ENCODE measurements at regions not wholly inside any gene's neighbourhood (a gene's known extent, or its start where the extent isn't known, plus 50 kb on each side); places are given as distances from the start of the nearest gene placed in this dataset.
"Not testable (repeated sequence)": the region's sequence is repeated elsewhere in the genome, so short reads cannot be mapped to it uniquely, and the experiment has no call there.

DNA sequence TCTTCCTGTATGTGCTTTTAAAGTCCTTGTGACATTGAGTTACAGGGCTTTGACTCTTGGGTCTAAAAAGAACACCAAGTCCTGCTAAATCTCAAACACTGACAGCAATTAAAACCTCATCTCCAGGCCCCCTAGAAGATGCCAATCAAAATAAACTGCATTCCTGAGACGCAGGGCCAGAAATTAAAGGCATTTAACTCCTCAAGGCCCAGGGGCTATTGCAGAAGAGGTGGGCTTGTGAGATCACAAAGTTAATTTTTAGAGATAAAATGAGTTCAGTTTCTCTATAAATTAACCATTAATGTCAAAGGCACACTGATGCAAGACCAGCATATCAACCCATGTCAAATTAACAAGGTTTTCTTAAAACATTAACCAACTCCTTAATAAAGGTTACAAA is 145.6 kb upstream of the CARMIL1 start:
- Histone ChIP-seq H3K4me3 (ENCODE audit: insufficient read length, low read depth) (no peak overlapping the region), H3K4me1 (ENCODE audit: insufficient read depth, insufficient read length) (no peaks in the 10 kb centered on the region), H3K36me3 (ENCODE audit: insufficient read depth, insufficient read length, low read length) (no peaks in the 10 kb centered on the region), H3K9ac (ENCODE audit: insufficient read length, low read depth) (no peak overlapping the region), H3K9me3 (ENCODE audit: insufficient read depth, low read length) (peaks cover 28% of the 10 kb centered on the region), H3K27me3 (ENCODE audit: insufficient read depth, insufficient read length) (no peaks in the 10 kb centered on the region)
- TF ChIP-seq ZNF274 (IDR thresholded peaks at IDR 0.05; ENCODE audit: low read depth, low read length) (no peak), YY1 (IDR thresholded peaks at IDR 0.05; ENCODE audit: insufficient read depth, insufficient read length) (no peak), SUZ12 (IDR thresholded peaks at IDR 0.05; ENCODE audit: extremely low read depth, insufficient read depth, insufficient read length) (no peak)
- DNase-seq (ENCODE audit: low read depth, low spot score): no peak

- peaks cover 28% of the 10 kb centered on the region for H3K9me3 ChIP-seq (ENCODE audit: insufficient read depth, low read length)
- H3K4me1 ChIP-seq (ENCODE audit: insufficient read depth, insufficient read length): no peaks in the 10 kb centered on the region
- TF ChIP-seq SUZ12 (IDR thresholded peaks at IDR 0.05; ENCODE audit: extremely low read depth, insufficient read depth, insufficient read length) (no peak), YY1 (IDR thresholded peaks at IDR 0.05; ENCODE audit: insufficient read depth, insufficient read length) (no peak), ZNF274 (IDR thresholded peaks at IDR 0.05; ENCODE audit: low read depth, low read length) (no peak)
- H3K36me3 ChIP-seq (ENCODE audit: insufficient read depth, insufficient read length, low read length): no peaks in the 10 kb centered on the region
- no peaks in the 10 kb centered on the region for H3K27me3 ChIP-seq (ENCODE audit: insufficient read depth, insufficient read length)
- no peak overlapping the region for H3K4me3 ChIP-seq (ENCODE audit: insufficient read length, low read depth)
- DNase-seq (ENCODE audit: low read depth, low spot score): no peak
- no peak overlapping the region for H3K9ac ChIP-seq (ENCODE audit: insufficient read length, low read depth)
Observed at GRCh38 chr6:25136854-25137253, 142.3 kb upstream of the CARMIL1 start.

GRCh38 chr6:25137480-25137879 is 141.7 kb upstream of the CARMIL1 start:
- H3K27me3 ChIP-seq (ENCODE audit: insufficient read depth, insufficient read length): no peaks in the 10 kb centered on the region
- no peak overlapping the region for H3K9ac ChIP-seq (ENCODE audit: insufficient read length, low read depth)
- DNase-seq (ENCODE audit: low read depth, low spot score): no peak
- no peak for TF ChIP-seq SUZ12 (IDR thresholded peaks at IDR 0.05; ENCODE audit: extremely low read depth, insufficient read depth, insufficient read length)
- H3K9me3 ChIP-seq (ENCODE audit: insufficient read depth, low read length): peaks cover 25% of the 10 kb centered on the region
- H3K4me1 ChIP-seq (ENCODE audit: insufficient read depth, insufficient read length): no peaks in the 10 kb centered on the region
- H3K36me3 ChIP-seq (ENCODE audit: insufficient read depth, insufficient read length, low read length): no peaks in the 10 kb centered on the region
- H3K4me3 ChIP-seq (ENCODE audit: insufficient read length, low read depth): no peak overlapping the region

DNA sequence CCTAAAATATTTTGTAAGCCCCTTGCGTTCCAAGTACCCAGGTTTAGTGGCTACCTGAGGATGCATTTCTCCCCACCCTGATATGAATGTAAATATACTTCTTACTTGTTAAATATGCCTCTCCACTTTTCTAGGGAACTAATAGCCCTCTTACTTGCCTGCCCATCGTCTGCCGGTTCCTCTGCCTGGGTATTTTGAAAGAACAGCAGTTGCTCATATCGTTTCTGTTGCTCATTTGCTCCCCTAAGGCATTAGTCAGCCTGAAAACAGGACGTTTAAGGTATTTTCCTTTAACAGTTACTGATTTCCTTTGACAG is 141.3 kb upstream of the CARMIL1 start:
- DNase-seq (ENCODE audit: low read depth, low spot score): no peak
- no peaks in the 10 kb centered on the region for H3K27me3 ChIP-seq (ENCODE audit: insufficient read depth, insufficient read length)
- TF ChIP-seq ZNF274 (IDR thresholded peaks at IDR 0.05; ENCODE audit: low read depth, low read length) (no peak), SUZ12 (IDR thresholded peaks at IDR 0.05; ENCODE audit: extremely low read depth, insufficient read depth, insufficient read length) (no peak), YY1 (IDR thresholded peaks at IDR 0.05; ENCODE audit: insufficient read depth, insufficient read length) (no peak)
- H3K9ac ChIP-seq (ENCODE audit: insufficient read length, low read depth): no peak overlapping the region
- peaks cover 21% of the 10 kb centered on the region for H3K9me3 ChIP-seq (ENCODE audit: insufficient read depth, low read length)
- no peaks in the 10 kb centered on the region for H3K4me1 ChIP-seq (ENCODE audit: insufficient read depth, insufficient read length)
- H3K4me3 ChIP-seq (ENCODE audit: insufficient read length, low read depth): no peak overlapping the region
- H3K36me3 ChIP-seq (ENCODE audit: insufficient read depth, insufficient read length, low read length): no peaks in the 10 kb centered on the region

DNA sequence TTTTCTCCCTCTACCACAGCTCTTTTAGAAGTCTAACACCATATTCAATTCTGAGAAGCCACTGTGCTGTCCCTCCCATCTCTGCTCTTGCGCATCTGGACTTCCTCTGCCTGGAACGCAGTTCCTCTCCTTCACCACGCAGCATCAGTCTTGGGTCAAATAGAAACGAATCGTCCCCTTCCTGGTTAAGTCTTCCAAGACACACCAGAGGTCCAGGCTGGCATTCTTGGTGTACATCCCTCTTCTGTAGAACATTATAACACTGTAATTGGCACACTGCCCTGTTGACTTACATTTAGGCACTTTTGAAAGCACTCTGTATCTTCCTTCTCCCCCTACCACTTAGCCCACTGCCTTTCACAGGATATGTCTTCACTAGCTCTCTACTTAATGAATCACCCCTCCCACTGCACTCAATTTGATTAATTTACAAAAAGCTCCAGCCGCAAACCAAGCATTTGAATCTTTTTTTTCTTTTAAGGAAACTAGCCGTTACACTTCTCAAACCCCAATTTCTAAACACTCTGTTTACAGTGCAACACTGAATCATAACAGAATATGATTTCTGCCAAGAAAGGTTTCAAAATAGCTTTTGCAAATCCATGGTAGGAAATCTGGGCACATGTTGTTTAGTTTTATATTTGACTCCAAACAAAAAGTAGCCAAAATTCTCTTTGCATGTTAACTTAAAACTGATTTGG is 140.8 kb upstream of the CARMIL1 start:
- no peak overlapping the region for H3K9ac ChIP-seq (ENCODE audit: insufficient read length, low read depth)
- peaks cover 17% of the 10 kb centered on the region for H3K9me3 ChIP-seq (ENCODE audit: insufficient read depth, low read length)
- DNase-seq (ENCODE audit: low read depth, low spot score): no peak
- H3K36me3 ChIP-seq (ENCODE audit: insufficient read depth, insufficient read length, low read length): no peaks in the 10 kb centered on the region
- H3K4me1 ChIP-seq (ENCODE audit: insufficient read depth, insufficient read length): no peaks in the 10 kb centered on the region
- TF ChIP-seq YY1 (IDR thresholded peaks at IDR 0.05; ENCODE audit: insufficient read depth, insufficient read length): no peak
- TF ChIP-seq ZNF274 (IDR thresholded peaks at IDR 0.05; ENCODE audit: low read depth, low read length): no peak
- no peak for TF ChIP-seq SUZ12 (IDR thresholded peaks at IDR 0.05; ENCODE audit: extremely low read depth, insufficient read depth, insufficient read length)
- H3K27me3 ChIP-seq (ENCODE audit: insufficient read depth, insufficient read length): no peaks in the 10 kb centered on the region
- H3K4me3 ChIP-seq (ENCODE audit: insufficient read length, low read depth): no peak overlapping the region

DNA sequence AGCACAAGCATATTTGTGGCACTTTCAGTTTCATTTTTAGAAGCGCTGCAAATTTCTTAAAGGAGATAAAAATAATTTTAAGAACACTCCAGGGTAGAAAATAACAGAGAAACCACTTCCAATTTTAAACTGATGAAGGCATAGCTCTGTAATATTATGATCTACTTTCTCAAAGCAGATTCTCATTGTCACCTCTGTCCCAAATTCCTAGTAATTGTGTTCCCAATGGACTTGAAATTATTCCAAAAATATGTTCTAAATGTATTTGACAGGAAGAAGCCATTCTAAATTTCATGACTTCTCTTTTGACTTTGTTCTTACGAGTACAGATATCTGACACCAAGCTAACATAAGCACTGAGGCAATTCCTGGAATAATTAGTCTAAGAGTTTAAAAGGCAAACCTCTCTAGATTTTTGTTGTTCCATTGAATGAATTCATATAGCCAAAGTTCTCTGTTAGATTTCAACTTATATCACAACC is 140.2 kb upstream of the CARMIL1 start:
- DNase-seq (ENCODE audit: low read depth, low spot score): no peak
- TF ChIP-seq YY1 (IDR thresholded peaks at IDR 0.05; ENCODE audit: insufficient read depth, insufficient read length) (no peak), SUZ12 (IDR thresholded peaks at IDR 0.05; ENCODE audit: extremely low read depth, insufficient read depth, insufficient read length) (no peak), ZNF274 (IDR thresholded peaks at IDR 0.05; ENCODE audit: low read depth, low read length) (no peak)
- Histone ChIP-seq H3K27me3 (ENCODE audit: insufficient read depth, insufficient read length) (no peaks in the 10 kb centered on the region), H3K9me3 (ENCODE audit: insufficient read depth, low read length) (peaks cover 11% of the 10 kb centered on the region), H3K36me3 (ENCODE audit: insufficient read depth, insufficient read length, low read length) (no peaks in the 10 kb centered on the region), H3K4me1 (ENCODE audit: insufficient read depth, insufficient read length) (no peaks in the 10 kb centered on the region), H3K9ac (ENCODE audit: insufficient read length, low read depth) (no peak overlapping the region), H3K4me3 (ENCODE audit: insufficient read length, low read depth) (no peak overlapping the region)

DNA sequence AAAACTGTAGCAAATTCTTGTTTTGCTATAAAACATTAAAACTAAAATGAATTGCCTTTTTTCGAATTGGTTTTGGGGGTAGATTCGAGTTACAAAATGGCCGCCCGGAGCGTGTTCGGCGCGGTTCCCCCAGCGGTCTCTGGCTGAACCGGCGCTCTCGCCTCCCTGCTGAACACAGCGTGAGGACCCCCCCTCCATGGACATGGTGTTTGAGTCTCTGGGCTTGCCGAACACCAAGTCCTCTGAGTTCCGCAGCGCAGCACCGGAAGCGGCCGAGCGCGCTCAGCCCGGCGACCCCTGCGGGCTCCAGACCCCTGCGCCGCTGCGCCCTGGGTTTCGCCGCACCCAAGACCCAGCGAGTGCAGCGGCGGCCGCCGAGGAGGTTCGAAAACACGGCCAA is 139.6 kb upstream of the CARMIL1 start:
- H3K4me3 ChIP-seq (ENCODE audit: insufficient read length, low read depth); H3K9me3 ChIP-seq (ENCODE audit: insufficient read depth, low read length); H3K36me3 ChIP-seq (ENCODE audit: insufficient read depth, insufficient read length, low read length); DNase-seq (ENCODE audit: low read depth, low spot score); H3K27me3 ChIP-seq (ENCODE audit: insufficient read depth, insufficient read length); H3K4me1 ChIP-seq (ENCODE audit: insufficient read depth, insufficient read length); H3K9ac ChIP-seq (ENCODE audit: insufficient read length, low read depth): not testable (repeated sequence)

DNA sequence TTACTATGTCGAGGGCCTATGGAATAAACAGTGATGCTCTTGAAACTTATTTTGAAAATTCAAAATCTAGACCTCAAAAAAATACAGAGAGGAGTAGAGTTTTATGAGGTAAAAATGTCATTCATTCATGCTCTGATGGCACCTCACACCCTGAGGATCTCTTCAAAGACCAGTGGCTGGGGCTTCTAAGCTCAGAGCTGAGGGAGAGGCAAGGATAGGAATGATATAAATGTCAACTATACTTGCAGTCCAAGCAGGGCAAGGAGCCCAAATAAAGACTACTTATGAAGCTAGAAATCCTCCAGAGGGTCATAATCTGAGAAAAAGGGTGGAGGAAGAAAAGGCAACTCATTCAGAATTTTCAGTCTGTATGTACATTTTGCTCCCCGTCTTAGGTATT is 136.7 kb upstream of the CARMIL1 start:
- no peaks in the 10 kb centered on the region for H3K27me3 ChIP-seq (ENCODE audit: insufficient read depth, insufficient read length)
- H3K4me1 ChIP-seq (ENCODE audit: insufficient read depth, insufficient read length): no peaks in the 10 kb centered on the region
- H3K9me3 ChIP-seq (ENCODE audit: insufficient read depth, low read length): no peaks in the 10 kb centered on the region
- H3K36me3 ChIP-seq (ENCODE audit: insufficient read depth, insufficient read length, low read length): no peaks in the 10 kb centered on the region
- TF ChIP-seq ZNF274 (IDR thresholded peaks at IDR 0.05; ENCODE audit: low read depth, low read length): no peak
- no peak for TF ChIP-seq YY1 (IDR thresholded peaks at IDR 0.05; ENCODE audit: insufficient read depth, insufficient read length)
- TF ChIP-seq SUZ12 (IDR thresholded peaks at IDR 0.05; ENCODE audit: extremely low read depth, insufficient read depth, insufficient read length): no peak
- H3K9ac ChIP-seq (ENCODE audit: insufficient read length, low read depth): no peak overlapping the region
- H3K4me3 ChIP-seq (ENCODE audit: insufficient read length, low read depth): no peak overlapping the region
- no peak for DNase-seq (ENCODE audit: low read depth, low spot score)
